Natural killer cell (primary cell): ENCODE measurements at regions not wholly inside any gene's neighbourhood (a gene's known extent, or its start where the extent isn't known, plus 50 kb on each side); places are given as distances from the start of the nearest gene placed in this dataset.
"Not testable (repeated sequence)": the region's sequence is repeated elsewhere in the genome, so short reads cannot be mapped to it uniquely, and the experiment has no call there.

Experiments used
- ATAC-seq, 3 donors: fragments of 150-1000 bp in 2 of 3; fragments of 200-7000 bp in 1 of 3; cut with Tn5 transposase; 1 replicate in 1 of 3; 2 replicates in 2 of 3; pipeline ENCODE4 v1.10.0; 2021; ENCODE audit warnings: mild to moderate bottlenecking in 2 of 3, moderate library complexity in 2 of 3
- DNase-seq, 2 donors: peaks; one replicate each; pipeline versions ENCODE4 v3.0.0 to v3.0.0-alpha.2; 2013 to 2021; ENCODE audit warnings: mixed read lengths in 1 of 2
- H3K27ac ChIP-seq: one replicate; pipeline ENCODE4 v1.5.1; 2013; ENCODE audit warnings: mild to moderate bottlenecking, low read length
- H3K27me3 ChIP-seq: one replicate; pipeline ENCODE4 v1.6.1; 2013; ENCODE audit warnings: low read length; ENCODE audit not compliant: control insufficient read depth, insufficient read depth
- H3K36me3 ChIP-seq: one replicate; pipeline ENCODE4 v1.6.1; 2013; ENCODE audit warnings: low read length; ENCODE audit not compliant: control insufficient read depth, insufficient read depth
- H3K4me1 ChIP-seq: one replicate; pipeline ENCODE4 v1.6.1; 2013; ENCODE audit warnings: low read length; ENCODE audit not compliant: control insufficient read depth, insufficient read depth
- H3K4me3 ChIP-seq: one replicate; pipeline ENCODE4 v1.5.1; 2013; ENCODE audit warnings: low read length
- H3K9me3 ChIP-seq: one replicate; pipeline ENCODE4 v1.6.1; 2013; ENCODE audit warnings: low read length; ENCODE audit not compliant: control insufficient read depth, insufficient read depth
- H3K27ac Mint-ChIP-seq, 2 donors: one replicate each; pipeline ENCODE4 v1.8.0; 2022; ENCODE audit warnings: mild to moderate bottlenecking in 2 of 2, mixed read lengths in 2 of 2, moderate library complexity in 1 of 2
- H3K27me3 Mint-ChIP-seq, 2 donors: one replicate each; pipeline ENCODE4 v1.8.0; 2022; ENCODE audit warnings: low read depth in 2 of 2, mixed read lengths in 2 of 2
- H3K36me3 Mint-ChIP-seq: one replicate; pipeline ENCODE4 v1.8.0; 2022; ENCODE audit warnings: mixed read lengths
- H3K4me1 Mint-ChIP-seq, 2 donors: one replicate each; pipeline ENCODE4 v1.8.0; 2022; ENCODE audit warnings: mixed read lengths in 2 of 2
- H3K4me3 Mint-ChIP-seq: one replicate; pipeline ENCODE4 v1.8.0; 2022; ENCODE audit warnings: mild to moderate bottlenecking, moderate library complexity, mixed read lengths
- H3K9me3 Mint-ChIP-seq, 2 donors: one replicate each; pipeline ENCODE4 v1.8.0; 2022; ENCODE audit warnings: mixed read lengths in 2 of 2
- WGBS: methylation state at CpG from one replicate; pipeline ENCODE4 v1.1.7; 2013; ENCODE audit warnings: missing lambda C conversion rate; ENCODE audit not compliant: insufficient coverage; 5-methylcytosine and 5-hydroxymethylcytosine counted together
- intact Hi-C: fragments of 100-400 bp; cut with micrococcal nuclease; formaldehyde crosslinking; loops from one replicate; pipeline ENCODE4 v1.14.2; 2022
- TF ChIP-seq, protein P1 (sequence below): fragments of 200-600 bp; IDR thresholded peaks from one replicate; pipeline ENCODE4 v1.8.0; 2022; ENCODE audit warnings: antibody characterized with exemption

DNA sequence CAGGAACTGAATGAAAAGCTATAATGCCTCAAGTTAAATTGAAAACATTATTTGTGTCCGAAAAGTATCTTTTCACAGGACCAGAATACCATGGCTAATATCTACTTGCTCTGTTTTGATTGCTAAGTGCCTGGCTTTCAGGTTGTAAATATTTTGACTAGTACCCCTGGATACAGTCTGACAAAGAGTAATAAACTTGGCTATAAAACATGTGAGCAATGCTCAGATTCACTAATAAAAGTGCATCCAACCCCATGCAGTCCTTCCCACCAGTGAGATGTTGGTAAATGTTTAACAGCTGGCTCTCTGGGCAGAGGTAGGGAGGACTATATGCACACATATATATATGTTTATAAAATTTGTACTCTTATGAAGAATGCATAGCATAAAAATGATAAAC lies 281.8 kb upstream of the TGFBR2 start:
- H3K4me3 Mint-ChIP-seq, result no peak overlapping the region
- WGBS, result 55% methylated on average over 1 of the region's 1 CpG
- Histone ChIP-seq H3K4me3 (no peak overlapping the region), H3K27me3 (no peaks in the 10 kb centered on the region), H3K27ac (no peak overlapping the region), H3K4me1 (no peaks in the 10 kb centered on the region), H3K9me3 (no peaks in the 10 kb centered on the region), H3K36me3 (no peaks in the 10 kb centered on the region)
- no peak overlapping the region for H3K27ac Mint-ChIP-seq
- peaks cover 3 to 8% of the 10 kb centered on the region in 2 donors for H3K27me3 Mint-ChIP-seq
- H3K4me1 Mint-ChIP-seq, result peaks cover 7 to 9% of the 10 kb centered on the region in 2 donors
- no peaks in the 10 kb centered on the region for H3K36me3 Mint-ChIP-seq
- DNase-seq (no peak), ATAC-seq (no peak)
- TF ChIP-seq, protein P1, sequence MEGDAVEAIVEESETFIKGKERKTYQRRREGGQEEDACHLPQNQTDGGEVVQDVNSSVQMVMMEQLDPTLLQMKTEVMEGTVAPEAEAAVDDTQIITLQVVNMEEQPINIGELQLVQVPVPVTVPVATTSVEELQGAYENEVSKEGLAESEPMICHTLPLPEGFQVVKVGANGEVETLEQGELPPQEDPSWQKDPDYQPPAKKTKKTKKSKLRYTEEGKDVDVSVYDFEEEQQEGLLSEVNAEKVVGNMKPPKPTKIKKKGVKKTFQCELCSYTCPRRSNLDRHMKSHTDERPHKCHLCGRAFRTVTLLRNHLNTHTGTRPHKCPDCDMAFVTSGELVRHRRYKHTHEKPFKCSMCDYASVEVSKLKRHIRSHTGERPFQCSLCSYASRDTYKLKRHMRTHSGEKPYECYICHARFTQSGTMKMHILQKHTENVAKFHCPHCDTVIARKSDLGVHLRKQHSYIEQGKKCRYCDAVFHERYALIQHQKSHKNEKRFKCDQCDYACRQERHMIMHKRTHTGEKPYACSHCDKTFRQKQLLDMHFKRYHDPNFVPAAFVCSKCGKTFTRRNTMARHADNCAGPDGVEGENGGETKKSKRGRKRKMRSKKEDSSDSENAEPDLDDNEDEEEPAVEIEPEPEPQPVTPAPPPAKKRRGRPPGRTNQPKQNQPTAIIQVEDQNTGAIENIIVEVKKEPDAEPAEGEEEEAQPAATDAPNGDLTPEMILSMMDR, result no peak
- H3K9me3 Mint-ChIP-seq, result no peaks in the 10 kb centered on the region
- intact Hi-C loops, result no loop called here

DNA sequence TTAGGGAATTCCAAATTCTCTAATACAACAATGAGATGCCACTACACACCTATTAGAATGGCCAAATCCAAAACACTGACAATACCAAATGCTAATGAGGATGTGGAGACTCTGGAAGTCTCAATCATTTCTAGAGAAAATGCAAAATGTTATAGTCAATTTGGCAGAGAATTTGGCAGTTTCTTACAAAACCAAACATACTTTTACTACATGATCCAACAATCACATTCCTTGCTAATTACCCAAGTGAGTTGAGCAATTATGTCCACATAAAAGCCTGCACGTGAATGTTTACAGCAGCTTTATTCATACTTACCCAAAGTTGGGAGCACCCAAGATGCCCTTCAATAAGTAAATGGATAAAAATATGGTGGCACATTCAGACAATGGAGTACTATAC lies 278.4 kb upstream of the TGFBR2 start:
- H3K4me3 ChIP-seq, H3K4me1 ChIP-seq, H3K9me3 Mint-ChIP-seq, H3K9me3 ChIP-seq, H3K36me3 ChIP-seq, H3K4me1 Mint-ChIP-seq, ATAC-seq, DNase-seq, H3K27me3 ChIP-seq, H3K36me3 Mint-ChIP-seq, H3K4me3 Mint-ChIP-seq, H3K27ac Mint-ChIP-seq, intact Hi-C loops, H3K27ac ChIP-seq: not testable (repeated sequence)
- no CpG with 5 or more reads among the region's 1 CpG for whole genome bisulfite sequencing
- H3K27me3 Mint-ChIP-seq, result peaks cover 3 to 16% of the 10 kb centered on the region in 2 donors

DNA sequence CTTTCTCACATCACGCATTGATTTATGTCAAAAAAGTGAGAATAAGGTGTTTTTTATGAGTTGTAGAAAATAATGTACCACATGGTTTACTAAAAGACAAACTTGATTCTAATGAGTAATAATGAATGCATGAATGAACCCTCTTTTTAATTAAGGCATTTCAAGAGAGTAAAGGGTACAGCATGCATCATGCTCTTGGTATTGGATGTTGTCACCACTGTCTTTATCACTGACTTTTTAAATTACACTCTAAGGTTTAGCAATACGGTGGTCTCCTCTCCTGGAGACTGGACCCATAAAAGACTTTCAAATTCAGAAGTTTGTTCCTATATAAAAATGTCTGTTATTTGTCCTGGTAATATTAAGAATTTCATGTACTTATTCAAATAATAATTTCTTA lies 277.5 kb upstream of the TGFBR2 start:
- DNase-seq, H3K4me3 Mint-ChIP-seq, ATAC-seq, H3K36me3 Mint-ChIP-seq, H3K27ac Mint-ChIP-seq, H3K27ac ChIP-seq, intact Hi-C loops, H3K36me3 ChIP-seq, H3K9me3 ChIP-seq, H3K4me3 ChIP-seq, H3K9me3 Mint-ChIP-seq, H3K27me3 ChIP-seq, H3K4me1 ChIP-seq: not testable (repeated sequence)
- peaks cover 6 to 22% of the 10 kb centered on the region in 2 donors for H3K27me3 Mint-ChIP-seq
- peaks cover 8 to 11% of the 10 kb centered on the region in 2 donors for H3K4me1 Mint-ChIP-seq
- WGBS, result no CpG with 5 or more reads among the region's 2 CpGs

- H3K4me3 ChIP-seq, result no peak overlapping the region
- peaks cover 8 to 11% of the 10 kb centered on the region in 2 donors for H3K4me1 Mint-ChIP-seq
- intact Hi-C loops, result no loop called here
- no peaks in the 10 kb centered on the region for H3K36me3 ChIP-seq
- no peak overlapping the region for H3K27ac Mint-ChIP-seq
- no peaks in the 10 kb centered on the region for H3K36me3 Mint-ChIP-seq
- TF ChIP-seq, protein P1, result no peak
- DNase-seq (no peak), ATAC-seq (no peak)
- H3K27ac ChIP-seq, result no peak overlapping the region
- no peaks in the 10 kb centered on the region for H3K27me3 ChIP-seq
- no peaks in the 10 kb centered on the region for H3K9me3 ChIP-seq
- H3K27me3 Mint-ChIP-seq, result peaks cover 3 to 14% of the 10 kb centered on the region in 2 donors
- no peaks in the 10 kb centered on the region for H3K4me1 ChIP-seq
- no peaks in the 10 kb centered on the region for H3K9me3 Mint-ChIP-seq
- 100% methylated on average over 1 of the region's 2 CpGs for WGBS
- no peak overlapping the region for H3K4me3 Mint-ChIP-seq
Measured at GRCh38 chr3:30331519-30331918, 274.9 kb upstream of the TGFBR2 start.
